T-helper 2 cell (primary cell): ENCODE measurements at regions not wholly inside any gene's neighbourhood (a gene's known extent, or its start where the extent isn't known, plus 50 kb on each side); places are given as distances from the start of the nearest gene placed in this dataset.

Experiments
- DNase-seq, 5 experiments: peaks; one replicate each; pipeline versions ENCODE4 v3.0.0 to v3.0.0-alpha.2; 2012 to 2022

- DNase-seq: no peak
Measured at GRCh38 chr7:132072873-132073272, 503.4 kb downstream of the PLXNA4 start.

GRCh38 chr7:132072165-132072564 is 504.1 kb downstream of the PLXNA4 start:
- no peak for DNase-seq

GRCh38 chr7:132069306-132069705 is 507.0 kb downstream of the PLXNA4 start:
- DNase-seq: no peak

- DNase-seq: no peak
Measured at GRCh38 chr7:132066761-132067171, 509.5 kb downstream of the PLXNA4 start.

- DNase-seq: no peak
Measured at GRCh38 chr7:132065989-132066603, 509.7 kb upstream of the PODXL start.

- no peak for DNase-seq
Measured at GRCh38 chr7:132065193-132065988, 509.0 kb upstream of the PODXL start.

- no peak for DNase-seq
Measured at GRCh38 chr7:132063800-132064199, 507.4 kb upstream of the PODXL start.

- no peak for DNase-seq
Measured at GRCh38 chr7:132061937-132062336, 505.5 kb upstream of the PODXL start.

GRCh38 chr7:132059141-132059540 is 502.7 kb upstream of the PODXL start:
- DNase-seq: no peak

- DNase-seq: no peak
Measured at GRCh38 chr7:132055336-132056120, 499.1 kb upstream of the PODXL start.

GRCh38 chr7:132053871-132054270 is 497.4 kb upstream of the PODXL start:
- no peak for DNase-seq

- no peak for DNase-seq
Measured at GRCh38 chr7:132051311-132051710, 494.9 kb upstream of the PODXL start.

GRCh38 chr7:132049462-132050304 is 493.3 kb upstream of the PODXL start:
- peak in 1 of 5 experiments; percentile 11 for DNase-seq

- DNase-seq: no peak
Measured at GRCh38 chr7:132045481-132045980, 489.1 kb upstream of the PODXL start.

- no peak for DNase-seq
Measured at GRCh38 chr7:132045002-132045401, 488.6 kb upstream of the PODXL start.

GRCh38 chr7:132044247-132044646 is 487.8 kb upstream of the PODXL start:
- DNase-seq: no peak

GRCh38 chr7:132041108-132041507 is 484.7 kb upstream of the PODXL start:
- no peak for DNase-seq

- no peak for DNase-seq
Measured at GRCh38 chr7:132035517-132036362, 479.3 kb upstream of the PODXL start.

GRCh38 chr7:132034748-132035416 is 478.5 kb upstream of the PODXL start:
- DNase-seq: no peak

GRCh38 chr7:132030883-132031282 is 474.5 kb upstream of the PODXL start:
- DNase-seq: no peak

- DNase-seq: no peak
Measured at GRCh38 chr7:132030086-132030568, 473.7 kb upstream of the PODXL start.
